GM12878 (cell line): ENCODE measurements at regions not wholly inside any gene's neighbourhood (a gene's known extent, or its start where the extent isn't known, plus 50 kb on each side); places are given as distances from the start of the nearest gene placed in this dataset.

ENCODE experiments used
- ATAC-seq: fragments of 200-7000 bp; cut with Tn5 transposase; 3 replicates; pipeline ENCODE4 v1.9.1; 2020; ENCODE audit warnings: mild to moderate bottlenecking, moderate library complexity
- BruUV-seq: library from RNA; stranded (reverse); fragments of 400-500 nt; replicated peaks from 2 replicates; lab custom pipeline; 2021; lab: Mats Ljungman, UMichigan
- CTCF ChIA-PET: fragments of 300-600 bp; sonication (Branson Sonifier 250); formaldehyde crosslinking; extraction: SDS; loops from one replicate; lab custom pipeline; 2021; ENCODE audit warnings: inconsistent platforms; lab: Yijun Ruan, JAX
- POLR2A ChIA-PET: fragments of 350-600 bp; formaldehyde crosslinking; extraction: SDS; loops from one replicate; lab custom pipeline; 2021; ENCODE audit warnings: inconsistent platforms; lab: Charles Lee
- RAD21 ChIA-PET: fragments of 300-600 bp; sonication (Branson Sonifier 250); formaldehyde crosslinking; loops from one replicate; lab custom pipeline; 2023; ENCODE audit warnings: antibody characterized with exemption; ENCODE audit not compliant: unreplicated experiment; lab: Charles Lee
- SMC1A ChIA-PET: fragments of 300-600 bp; sonication (Branson Sonifier 250); formaldehyde crosslinking; loops from one replicate; lab custom pipeline; 2023; ENCODE audit not compliant: unreplicated experiment, uncharacterized antibody; lab: Charles Lee
- DNase-seq: peaks from one replicate; pipeline ENCODE4 v3.0.0-alpha.2; 2011; ENCODE audit warnings: low read depth, low spot score
- FAIRE-seq: peaks from 3 replicates; lab custom pipeline; 2011; peaks lifted over from hg19 to GRCh38; lab: Jason Lieb, UNC
- H2AFZ ChIP-seq: 2 replicates; pipeline ENCODE4 v1.6.0; 2011; ENCODE audit warnings: low read depth, low read length, control low read depth; ENCODE audit not compliant: control insufficient read depth
- H3K27ac ChIP-seq: 2 replicates; pipeline ENCODE4 v1.5.1; 2011; ENCODE audit warnings: control low read depth; ENCODE audit not compliant: control insufficient read depth, insufficient read depth
- H3K27me3 ChIP-seq, 2 experiments: replicated peaks in 1 of 2; 2 replicates each; pipeline versions ENCODE4 v1.6.0 to v1.6.1; 2011; ENCODE audit warnings: low read length in 1 of 2; ENCODE audit not compliant: control insufficient read depth in 2 of 2, insufficient read depth in 2 of 2
- H3K36me3 ChIP-seq, 2 experiments: 2 replicates each; pipeline ENCODE4 v1.5.1; 2011; ENCODE audit warnings: low read length in 1 of 2; ENCODE audit not compliant: control insufficient read depth in 2 of 2, insufficient read depth in 2 of 2
- H3K4me1 ChIP-seq: 2 replicates; pipeline ENCODE4 v1.6.1; 2011; ENCODE audit warnings: mild to moderate bottlenecking, low read length, moderate library complexity, mixed read lengths; ENCODE audit not compliant: control insufficient read depth, insufficient read depth
- H3K4me2 ChIP-seq: 2 replicates; pipeline ENCODE4 v1.6.0; 2011; ENCODE audit warnings: control low read depth; ENCODE audit not compliant: control insufficient read depth, insufficient read depth
- H3K4me3 ChIP-seq: fragments of 200-600 bp; sonication (generic); 2 replicates; pipeline ENCODE4 v1.5.1; 2016
- H3K79me2 ChIP-seq: 2 replicates; pipeline ENCODE4 v1.6.0; 2011; ENCODE audit warnings: low read length; ENCODE audit not compliant: control insufficient read depth, insufficient read depth
- H3K9ac ChIP-seq: 2 replicates; pipeline ENCODE4 v1.8.0; 2011; ENCODE audit warnings: low read length, control low read depth, mixed read lengths; ENCODE audit not compliant: control insufficient read depth, insufficient read depth
- H3K9me3 ChIP-seq: replicated peaks from 3 replicates; pipeline ENCODE4 v1.5.1; 2011; ENCODE audit warnings: mild to moderate bottlenecking, low read length; ENCODE audit not compliant: control insufficient read depth, insufficient read depth
- H4K20me1 ChIP-seq: 2 replicates; pipeline ENCODE4 v1.6.0; 2011; ENCODE audit not compliant: control insufficient read depth, insufficient read depth
- ASH2L ChIP-seq: fragments of 300-600, 200-600 bp; sonication (generic); IDR thresholded peaks from 2 replicates; pipeline ENCODE4 v1.6.1; 2017; ENCODE audit warnings: low read depth, mild to moderate bottlenecking, borderline replicate concordance
- BMI1 ChIP-seq: fragments of 450-650 bp; IDR thresholded peaks from 2 replicates; pipeline ENCODE4 v1.6.1; 2016; ENCODE audit warnings: mild to moderate bottlenecking, moderate library complexity, borderline replicate concordance
- CBX3 ChIP-seq: fragments of 200-600 bp; sonication (generic); IDR thresholded peaks from 2 replicates; pipeline ENCODE4 v1.6.1; 2016; ENCODE audit warnings: low read depth, borderline replicate concordance
- CBX5 ChIP-seq: sonication (generic); IDR thresholded peaks from 2 replicates; pipeline ENCODE4 v1.6.1; 2016; ENCODE audit warnings: low read depth, moderate library complexity, mild to moderate bottlenecking, inconsistent platforms
- CHD2 ChIP-seq: IDR thresholded peaks from 2 replicates; pipeline ENCODE4 v1.6.1; 2011; ENCODE audit warnings: low read depth, low read length, improper control_type of control experiment, borderline replicate concordance
- CREM ChIP-seq: IDR thresholded peaks from 2 replicates; pipeline ENCODE4 v1.6.1; 2014; ENCODE audit warnings: antibody characterized with exemption, low read depth
- IRF4 ChIP-seq: IDR thresholded peaks from 2 replicates; pipeline ENCODE4 v1.6.1; 2011; ENCODE audit warnings: low read depth, low read length
- JUND ChIP-seq: IDR thresholded peaks from 2 replicates; pipeline ENCODE4 v1.6.1; 2012; ENCODE audit warnings: low read depth, mild to moderate bottlenecking, low read length, improper control_type of control experiment, moderate library complexity
- KAT2A ChIP-seq: conservative IDR thresholded peaks from 2 replicates; pipeline ENCODE4 v1.6.1; 2011; ENCODE audit warnings: low read depth, low read length; ENCODE audit not compliant: control insufficient read depth
- LARP7 ChIP-seq: fragments of 450-650 bp; IDR thresholded peaks from 2 replicates; pipeline ENCODE4 v1.6.1; 2017; ENCODE audit warnings: mild to moderate bottlenecking
- MLLT1 ChIP-seq: fragments of 450-650 bp; IDR thresholded peaks from 2 replicates; pipeline ENCODE4 v1.6.1; 2016; ENCODE audit warnings: mild to moderate bottlenecking
- NBN ChIP-seq: fragments of 450-650 bp; IDR thresholded peaks from 2 replicates; pipeline ENCODE4 v1.6.1; 2016
- RFX5 ChIP-seq: IDR thresholded peaks from 2 replicates; pipeline ENCODE4 v1.6.1; 2011; ENCODE audit warnings: low read depth, low read length, improper control_type of control experiment
- SMAD5 ChIP-seq: IDR thresholded peaks from 2 replicates; pipeline ENCODE4 v1.6.1; 2016; ENCODE audit warnings: antibody characterized with exemption, low read depth
- SUZ12 ChIP-seq: fragments of 200-600 bp; sonication (generic); IDR thresholded peaks from one replicate; pipeline ENCODE4 v1.6.1; 2018; ENCODE audit warnings: antibody characterized with exemption, mild to moderate bottlenecking; ENCODE audit not compliant: unreplicated experiment
- TARDBP ChIP-seq: IDR thresholded peaks from 2 replicates; pipeline ENCODE4 v1.6.1; 2016; ENCODE audit warnings: borderline replicate concordance
- WGBS: methylation state at CpG from one replicate; pipeline ENCODE4 v1.1.6; 2016; ENCODE audit warnings: low lambda C conversion rate; ENCODE audit not compliant: insufficient replicate concordance, insufficient coverage; ENCODE audit errors: missing lambda C conversion rate; 5-methylcytosine and 5-hydroxymethylcytosine counted together
- in situ Hi-C: fragments of 300-500 bp; cut with MboI; formaldehyde crosslinking; loops from 9 replicates; pipeline ENCODE4 v1.14.3; 2018; ENCODE audit warnings: mixed read lengths
- intact Hi-C: fragments of 100-400 bp; cut with micrococcal nuclease; formaldehyde crosslinking; loops from one replicate; pipeline ENCODE4 v1.14.2; 2022; ENCODE audit not compliant: unreplicated experiment

- SMC1A ChIA-PET, result interaction anchor here (1.5 to 1.7 kb wide), 3 partner anchors 103 to 134 kb away, joined by 4 to 6 read pairs (median 5); no protein-coding TSS in a partner anchor
- H3K4me2 ChIP-seq, result no peak overlapping the region
These were observed 397.1 kb downstream of the DMAC1 start for GRCh38 chr9:7402334-7403027.

GRCh38 chr9:7401116-7401515 lies 398.5 kb downstream of the DMAC1 start:
- Histone ChIP-seq H4K20me1 (no peaks in the 10 kb centered on the region), H3K36me3 (no peaks in the 10 kb centered on the region), H3K9me3 (no peaks in the 10 kb centered on the region), H3K4me2 (no peak overlapping the region), H3K4me3 (no peak overlapping the region), H3K79me2 (no peaks in the 10 kb centered on the region), H2AFZ (no peak overlapping the region), H3K9ac (no peak overlapping the region), H3K27ac (no peak overlapping the region), H3K4me1 (peaks cover 2% of the 10 kb centered on the region; the same call in 1 of the 2 replicates), H3K27me3 (no peaks in the 10 kb centered on the region; a peak in 1 of 4 replicates)
- in situ Hi-C loops, result no loop called here
- FAIRE-seq (no peak), ATAC-seq (no peak), DNase-seq (no peak)
- intact Hi-C loops, result no loop called here
- 34% methylated on average over 2 of the region's 2 CpGs for WGBS
- ChIA-PET CTCF (interaction anchor here (1.1 kb wide), 1 partner anchor 257 kb away, joined by 3 read pairs; no protein-coding TSS in a partner anchor), POLR2A (no interaction called here), SMC1A (interaction anchor here (1.1 to 1.5 kb wide), 2 partner anchors 59 to 136 kb away, joined by 3 to 4 read pairs; no protein-coding TSS in a partner anchor), RAD21 (interaction anchor here (1.0 kb wide), 1 partner anchor 133 kb away, joined by 3 read pairs; no protein-coding TSS in a partner anchor)
- no TSS peak for BruUV-seq
- TF ChIP-seq MLLT1 (no peak), NBN (no peak), SUZ12 (no peak), CBX5 (no peak), BMI1 (no peak), IRF4 (no peak), CBX3 (no peak), CHD2 (no peak), LARP7 (no peak), CREM (no peak), JUND (no peak), RFX5 (no peak)

More at GRCh38 chr9:7402334-7403027, 397.1 kb downstream of the DMAC1 start:
- Histone ChIP-seq H3K79me2 (no peaks in the 10 kb centered on the region), H3K4me1 (peaks cover 7% of the 10 kb centered on the region; the same call in 1 of the 2 replicates), H3K36me3 (no peaks in the 10 kb centered on the region), H2AFZ (no peak overlapping the region), H4K20me1 (no peaks in the 10 kb centered on the region), H3K9me3 (no peaks in the 10 kb centered on the region), H3K27ac (no peak overlapping the region), H3K4me3 (no peak overlapping the region), H3K9ac (no peak overlapping the region), H3K27me3 (no peaks in the 10 kb centered on the region; a peak in 1 of 4 replicates)
- TF ChIP-seq SMAD5 (no peak), KAT2A (no peak), TARDBP (no peak), ASH2L (no peak)
- BruUV-seq, result no TSS peak
- no peak for FAIRE-seq
- in situ Hi-C loops (no loop called here), intact Hi-C loops (no loop called here)
- peak; percentile 10; the same call in 2 of the 3 replicates for ATAC-seq
- ChIA-PET RAD21 (interaction anchor here (0.7 to 1.1 kb wide), 2 partner anchors 89 to 345 kb away, joined by 3 read pairs; no protein-coding TSS in a partner anchor), CTCF (interaction anchor here (0.7 to 1.6 kb wide), 8 partner anchors 8 to 1493 kb away, joined by 3 to 11 read pairs (median 5); no protein-coding TSS in a partner anchor), POLR2A (no interaction called here)
- 0% methylated on average over 2 of the region's 2 CpGs for WGBS
- DNase-seq, result no peak
